Activated T-cell treated with anti-CD3 and anti-CD28 coated beads, Interleukin-2, amount 50 U/mL, for 72 hours (primary cell): ENCODE measurements at regions not wholly inside any gene's neighbourhood (a gene's known extent, or its start where the extent isn't known, plus 50 kb on each side); places are given as distances from the start of the nearest gene placed in this dataset.
A peak's percentile ranks its signal among the peaks of the same experiment; 100 is the strongest.

Experiments used
- ATAC-seq, 2 donors: fragments of 150-1000 bp; cut with Tn5 transposase; replicated peaks in 1 of 2; 2 replicates each; pipeline ENCODE4 v1.10.0; 2021; ENCODE audit warnings: moderate library complexity in 2 of 2, mild to moderate bottlenecking in 1 of 2
- DNase-seq, 2 donors: peaks; one replicate each; pipeline ENCODE4 v3.0.0; 2021 to 2022; ENCODE audit warnings: mixed read lengths in 1 of 2
- H3K27ac Mint-ChIP-seq: one replicate; pipeline ENCODE4 v1.8.0; 2022; ENCODE audit warnings: mild to moderate bottlenecking, moderate library complexity, mixed read lengths
- H3K27me3 Mint-ChIP-seq: one replicate; pipeline ENCODE4 v1.8.0; 2022; ENCODE audit warnings: low read depth, mixed read lengths
- H3K36me3 Mint-ChIP-seq, 2 donors: one replicate each; pipeline ENCODE4 v1.8.0; 2022; ENCODE audit warnings: mixed read lengths in 2 of 2, mild to moderate bottlenecking in 1 of 2; ENCODE audit not compliant: insufficient read depth in 2 of 2
- H3K4me1 Mint-ChIP-seq: one replicate; pipeline ENCODE4 v1.8.0; 2022; ENCODE audit warnings: low read depth, mixed read lengths
- H3K4me3 Mint-ChIP-seq, 2 donors: one replicate each; pipeline ENCODE4 v1.8.0; 2022; ENCODE audit warnings: mild to moderate bottlenecking in 2 of 2, mixed read lengths in 2 of 2, moderate library complexity in 2 of 2
- H3K9me3 Mint-ChIP-seq, 2 donors: one replicate each; pipeline ENCODE4 v1.8.0; 2022; ENCODE audit warnings: mixed read lengths in 2 of 2

DNA sequence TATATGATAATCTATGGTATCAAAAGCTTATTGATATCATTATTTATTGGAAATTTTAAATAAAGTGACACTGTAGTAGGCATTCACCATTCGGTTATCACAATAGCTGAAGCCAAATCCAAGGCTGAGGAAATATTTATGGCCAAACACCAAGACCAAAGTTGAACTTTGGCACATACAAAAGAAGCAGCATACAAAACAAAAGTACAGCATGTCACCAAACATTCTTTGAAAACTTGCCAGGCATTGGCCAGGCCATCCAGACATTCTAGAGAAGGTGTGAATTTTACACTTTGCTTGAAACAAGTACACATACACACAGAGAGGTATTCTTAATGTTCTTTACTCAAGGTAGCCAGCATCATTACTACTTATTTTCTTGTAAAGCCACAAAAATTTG lies 544.4 kb upstream of the CXADR start:
- Mint-ChIP-seq H3K4me1 (no peaks in the 10 kb centered on the region), H3K36me3 (peaks cover 0 to 3% of the 10 kb centered on the region in 2 donors), H3K4me3 (no peak overlapping the region), H3K9me3 (peaks cover 14 to 15% of the 10 kb centered on the region in 2 donors), H3K27ac (no peak overlapping the region), H3K27me3 (no peaks in the 10 kb centered on the region)
- ATAC-seq (no peak), DNase-seq (no peak)

DNA sequence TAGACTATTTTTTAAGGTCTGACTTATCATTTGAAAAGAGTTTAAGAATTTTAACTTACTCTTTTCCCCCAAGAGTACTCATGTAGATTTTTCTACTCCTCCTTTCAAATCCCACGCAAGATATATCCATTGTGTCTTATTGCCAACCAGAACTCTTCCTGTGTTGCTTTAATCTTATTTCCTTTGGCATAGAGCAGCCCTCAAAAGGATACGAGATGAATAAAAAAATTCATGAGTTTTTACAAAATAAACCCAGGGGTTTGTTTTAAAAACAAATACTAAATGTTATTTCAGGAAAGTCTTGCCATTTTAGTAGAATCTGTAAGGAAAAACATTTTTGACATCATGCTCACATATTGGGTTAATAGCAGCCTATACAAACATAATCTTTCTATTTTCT lies 543.2 kb upstream of the CXADR start:
- Mint-ChIP-seq H3K4me1 (no peaks in the 10 kb centered on the region), H3K27ac (no peak overlapping the region), H3K27me3 (no peaks in the 10 kb centered on the region), H3K9me3 (peaks cover 13% of the 10 kb centered on the region in 2 donors), H3K4me3 (no peak overlapping the region), H3K36me3 (peaks cover 0 to 3% of the 10 kb centered on the region in 2 donors)
- no peak for DNase-seq
- no peak for ATAC-seq

DNA sequence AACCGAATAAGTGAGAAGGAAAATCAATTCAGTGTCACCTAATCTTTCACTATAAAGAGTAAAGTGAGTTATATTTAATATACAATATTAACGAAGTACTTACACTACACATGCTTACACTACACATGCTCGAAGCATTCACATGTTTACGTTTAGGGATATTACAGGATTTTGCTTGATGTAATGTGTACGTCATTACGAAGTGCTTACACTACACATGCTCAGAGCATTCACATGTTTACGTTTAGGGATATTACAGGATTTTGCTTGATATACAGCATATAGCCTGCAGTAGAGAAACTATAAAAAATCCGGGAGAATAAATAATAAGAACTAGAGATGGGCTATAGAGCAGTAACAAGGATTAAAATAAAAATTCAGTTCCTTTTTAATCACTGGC lies 538.8 kb upstream of the CXADR start:
- Mint-ChIP-seq H3K27me3 (no peaks in the 10 kb centered on the region), H3K4me1 (no peaks in the 10 kb centered on the region), H3K9me3 (peaks cover 4 to 5% of the 10 kb centered on the region in 2 donors), H3K4me3 (no peak overlapping the region), H3K36me3 (no peaks in the 10 kb centered on the region), H3K27ac (no peak overlapping the region)
- DNase-seq, result no peak
- no peak for ATAC-seq

DNA sequence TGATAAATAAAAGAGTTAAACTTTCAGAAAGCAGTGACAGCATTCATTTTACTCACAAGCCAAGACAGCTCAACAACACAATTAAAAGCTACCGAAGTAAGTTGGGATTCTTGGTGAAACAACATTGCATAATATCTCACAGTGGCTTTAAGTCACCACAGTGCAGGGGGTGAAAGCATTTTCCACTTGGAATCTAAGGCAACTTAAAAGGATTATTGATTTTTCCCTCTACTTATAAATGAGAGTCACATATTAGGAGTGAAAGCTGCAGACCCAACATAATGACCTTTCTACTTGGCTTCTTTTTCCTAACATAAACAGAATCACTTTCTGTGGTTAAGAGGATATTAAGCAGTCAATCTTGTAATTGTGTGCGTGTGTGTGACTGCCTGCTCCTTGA lies 536.6 kb upstream of the CXADR start:
- no peaks in the 10 kb centered on the region for H3K27me3 Mint-ChIP-seq
- no peak for DNase-seq
- no peak overlapping the region for H3K27ac Mint-ChIP-seq
- H3K36me3 Mint-ChIP-seq, result no peaks in the 10 kb centered on the region
- H3K9me3 Mint-ChIP-seq, result peaks cover 2 to 8% of the 10 kb centered on the region in 2 donors
- no peak for ATAC-seq
- H3K4me3 Mint-ChIP-seq, result no peak overlapping the region
- H3K4me1 Mint-ChIP-seq, result no peaks in the 10 kb centered on the region

DNA sequence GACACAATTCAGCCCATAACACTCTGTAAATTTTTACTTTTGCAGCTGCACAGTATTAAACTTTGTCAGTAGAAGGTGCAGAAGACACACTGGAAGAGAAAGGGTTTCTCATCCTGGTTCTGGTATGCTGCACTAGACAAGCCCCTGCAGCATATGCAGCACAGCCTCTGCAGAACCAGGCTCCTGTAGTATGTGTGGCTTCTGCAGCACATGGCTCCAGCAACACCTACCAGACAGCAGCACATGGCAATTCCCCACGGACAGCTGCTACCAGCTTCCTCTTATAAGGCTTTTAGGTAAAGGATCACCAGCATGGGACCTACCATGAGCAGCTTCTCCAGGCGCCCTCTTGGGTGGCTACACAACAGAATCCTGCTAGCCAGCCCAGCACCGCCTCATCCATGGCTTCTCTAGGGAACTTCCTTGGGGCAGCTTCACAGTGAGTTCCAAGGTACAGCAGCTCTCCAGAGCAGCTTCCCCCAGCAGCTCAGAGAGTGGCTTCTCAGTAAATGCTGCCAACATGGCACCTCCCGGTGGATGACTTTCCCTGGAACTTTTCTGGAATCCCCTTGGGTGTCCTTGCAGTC lies 534.4 kb upstream of the CXADR start:
- Mint-ChIP-seq H3K4me1 (no peaks in the 10 kb centered on the region), H3K27me3 (no peaks in the 10 kb centered on the region), H3K36me3 (no peaks in the 10 kb centered on the region), H3K27ac (no peak overlapping the region), H3K9me3 (peaks cover 0 to 6% of the 10 kb centered on the region in 2 donors), H3K4me3 (no peak overlapping the region)
- DNase-seq, result no peak
- no peak for ATAC-seq

DNA sequence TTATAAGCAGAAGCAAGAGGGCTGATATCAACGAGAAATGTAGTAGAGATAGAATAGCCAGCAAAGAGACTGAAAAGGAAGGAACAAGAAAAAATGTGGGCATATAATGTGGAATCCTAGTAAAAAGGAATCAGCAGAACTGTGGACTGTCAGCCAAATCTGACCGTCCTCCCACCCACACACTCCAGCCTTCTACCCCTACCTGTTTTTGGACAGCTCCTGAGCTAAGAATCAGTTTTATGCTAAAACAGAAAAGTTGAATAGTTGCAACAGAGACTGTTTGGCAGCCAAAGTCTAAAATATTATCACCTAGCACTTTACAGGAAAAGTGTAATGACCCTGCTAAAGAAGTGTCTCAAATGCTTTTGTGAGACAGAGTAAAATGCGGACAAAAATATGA lies 533.3 kb upstream of the CXADR start:
- H3K27ac Mint-ChIP-seq, result no peak overlapping the region
- no peaks in the 10 kb centered on the region for H3K4me1 Mint-ChIP-seq
- no peaks in the 10 kb centered on the region for H3K36me3 Mint-ChIP-seq
- H3K9me3 Mint-ChIP-seq, result peaks cover 0 to 5% of the 10 kb centered on the region in 2 donors
- no peaks in the 10 kb centered on the region for H3K27me3 Mint-ChIP-seq
- no peak overlapping the region for H3K4me3 Mint-ChIP-seq
- DNase-seq (no peak), ATAC-seq (no peak)

DNA sequence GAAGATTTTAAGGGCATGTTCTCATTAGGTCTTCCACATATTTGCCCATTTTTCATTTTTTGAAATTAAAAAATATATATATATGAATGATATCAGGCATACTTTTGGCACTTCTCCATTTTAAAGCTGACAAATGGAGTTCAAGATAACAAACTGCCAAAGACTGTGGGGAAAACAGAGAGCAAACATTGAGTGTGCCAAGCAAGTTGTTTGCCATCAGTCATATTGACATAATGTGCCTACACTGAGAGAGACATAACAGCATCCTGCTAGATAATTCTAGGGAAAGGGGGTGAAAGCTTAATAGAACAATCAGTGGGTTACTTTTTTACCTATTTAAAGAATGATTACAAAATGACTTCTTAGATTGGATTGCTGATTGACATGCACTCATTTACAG lies 529.4 kb upstream of the CXADR start:
- Mint-ChIP-seq H3K36me3 (no peaks in the 10 kb centered on the region), H3K27ac (no peak overlapping the region), H3K9me3 (peaks cover 0 to 9% of the 10 kb centered on the region in 2 donors), H3K4me3 (no peak overlapping the region), H3K4me1 (no peaks in the 10 kb centered on the region), H3K27me3 (no peaks in the 10 kb centered on the region)
- ATAC-seq, result no peak
- no peak for DNase-seq

DNA sequence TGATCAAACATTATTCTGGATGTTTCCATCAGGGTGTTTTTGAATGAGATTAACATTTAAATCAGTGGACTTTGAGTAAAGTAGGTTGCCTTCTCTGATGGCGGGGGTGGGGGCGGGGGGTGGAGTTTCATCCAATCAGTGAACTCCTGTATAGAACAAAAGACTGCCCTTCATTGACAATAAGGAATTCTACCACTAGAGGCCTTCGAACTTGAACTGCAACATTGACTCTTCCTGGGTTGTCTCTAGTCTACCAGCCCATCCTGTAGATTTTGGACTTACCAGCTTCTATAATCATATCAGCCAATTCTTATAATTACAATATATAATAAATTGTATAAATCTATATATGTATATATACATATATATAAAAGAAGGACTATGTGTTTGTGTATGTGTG lies 520.4 kb upstream of the CXADR start:
- H3K27me3 Mint-ChIP-seq, result no peaks in the 10 kb centered on the region
- peaks cover 0 to 2% of the 10 kb centered on the region in 2 donors for H3K36me3 Mint-ChIP-seq
- peaks cover 8 to 12% of the 10 kb centered on the region in 2 donors for H3K9me3 Mint-ChIP-seq
- no peak overlapping the region for H3K4me3 Mint-ChIP-seq
- DNase-seq, result no peak
- H3K27ac Mint-ChIP-seq, result no peak overlapping the region
- ATAC-seq, result no peak
- no peaks in the 10 kb centered on the region for H3K4me1 Mint-ChIP-seq

DNA sequence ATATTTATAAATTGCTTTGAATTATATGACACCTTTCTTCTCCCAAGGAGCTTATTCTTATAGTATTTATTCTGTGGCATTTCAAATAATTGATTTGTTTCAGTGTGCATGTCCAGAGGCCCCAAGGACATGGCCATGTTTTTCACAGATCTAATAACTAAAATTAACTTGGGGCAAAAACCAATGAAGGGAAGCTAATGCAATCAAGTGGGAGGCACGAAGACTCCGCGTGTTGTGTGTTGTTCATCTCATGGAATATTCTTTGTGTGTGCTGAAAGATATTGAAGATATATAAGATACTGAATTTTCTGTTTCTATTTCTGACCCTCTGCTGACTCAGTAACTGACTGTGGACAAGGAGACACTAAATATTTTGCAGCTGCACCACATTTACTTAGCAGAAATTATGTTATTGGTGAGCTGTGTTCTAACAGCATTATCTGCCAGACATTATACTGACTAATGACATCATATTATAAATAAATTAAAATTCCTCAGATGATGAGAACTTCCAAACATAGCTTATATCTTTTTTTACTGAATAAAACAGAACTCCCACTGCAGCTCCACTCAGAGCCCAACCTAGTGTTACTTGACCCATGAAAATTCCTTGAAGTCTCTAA lies 519.3 kb upstream of the CXADR start:
- Mint-ChIP-seq H3K4me1 (no peaks in the 10 kb centered on the region), H3K4me3 (no peak overlapping the region), H3K36me3 (peaks cover 0 to 2% of the 10 kb centered on the region in 2 donors), H3K9me3 (peaks cover 3 to 12% of the 10 kb centered on the region in 2 donors), H3K27ac (no peak overlapping the region), H3K27me3 (no peaks in the 10 kb centered on the region)
- DNase-seq (no peak), ATAC-seq (no peak)

DNA sequence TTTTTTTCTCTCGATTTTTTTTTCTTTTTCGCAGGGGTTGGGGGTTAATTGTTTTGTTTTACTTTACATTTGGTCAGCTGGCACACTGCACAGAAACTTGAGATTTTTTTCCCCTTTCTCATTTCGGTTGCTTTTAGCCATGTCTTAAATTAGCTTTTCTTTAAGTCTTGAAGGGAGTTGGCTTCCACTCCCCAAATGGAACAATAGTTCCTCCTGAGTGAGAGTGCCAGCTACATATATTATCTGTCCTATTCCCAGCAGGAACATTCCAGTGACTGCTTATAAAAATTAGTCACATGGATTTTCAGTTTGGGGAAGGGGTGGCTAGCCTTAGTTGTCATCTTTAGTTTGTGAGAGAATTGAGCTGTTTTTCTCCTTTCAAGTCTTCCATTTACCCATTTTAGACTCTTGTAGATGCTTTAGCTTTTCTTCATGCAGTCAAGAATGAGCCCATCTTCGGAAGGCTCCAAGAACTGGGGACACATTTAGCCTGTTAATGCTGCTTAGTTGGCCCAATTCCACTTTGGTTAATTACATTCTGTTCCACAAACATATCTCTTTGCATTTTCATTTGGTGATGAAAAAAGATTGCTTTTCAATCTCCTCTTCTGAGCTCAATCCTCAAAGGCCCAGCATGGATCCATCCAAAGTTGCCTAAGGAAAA lies 510.1 kb upstream of the CXADR start:
- H3K27ac Mint-ChIP-seq, result no peak overlapping the region
- no peak overlapping the region for H3K4me3 Mint-ChIP-seq
- H3K27me3 Mint-ChIP-seq, result no peaks in the 10 kb centered on the region
- peaks cover 13% of the 10 kb centered on the region for H3K4me1 Mint-ChIP-seq
- peaks cover 0 to 5% of the 10 kb centered on the region in 2 donors for H3K9me3 Mint-ChIP-seq
- no peak for DNase-seq
- ATAC-seq, result no peak
- no peaks in the 10 kb centered on the region for H3K36me3 Mint-ChIP-seq

DNA sequence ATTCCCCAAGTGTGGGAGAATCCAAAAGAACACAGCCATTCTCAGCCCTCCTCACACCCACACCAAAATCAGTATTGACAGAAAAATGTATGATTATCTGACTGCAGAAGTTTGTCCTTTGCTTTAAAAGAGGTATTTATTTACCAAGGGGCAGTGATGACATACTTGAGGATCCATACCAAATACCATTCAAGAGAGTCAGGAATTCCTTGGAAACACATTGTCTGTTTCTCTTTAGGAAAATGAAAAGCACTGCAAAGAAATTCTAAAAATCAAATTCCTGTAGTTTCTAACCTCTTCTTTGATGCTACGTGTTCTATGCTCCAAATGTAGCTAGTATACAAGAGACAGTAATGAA lies 509.6 kb upstream of the CXADR start:
- Mint-ChIP-seq H3K36me3 (no peaks in the 10 kb centered on the region), H3K4me3 (no peak overlapping the region), H3K27me3 (no peaks in the 10 kb centered on the region), H3K4me1 (peaks cover 13% of the 10 kb centered on the region), H3K27ac (no peak overlapping the region), H3K9me3 (peaks cover 0 to 5% of the 10 kb centered on the region in 2 donors)
- ATAC-seq (no peak), DNase-seq (no peak)

DNA sequence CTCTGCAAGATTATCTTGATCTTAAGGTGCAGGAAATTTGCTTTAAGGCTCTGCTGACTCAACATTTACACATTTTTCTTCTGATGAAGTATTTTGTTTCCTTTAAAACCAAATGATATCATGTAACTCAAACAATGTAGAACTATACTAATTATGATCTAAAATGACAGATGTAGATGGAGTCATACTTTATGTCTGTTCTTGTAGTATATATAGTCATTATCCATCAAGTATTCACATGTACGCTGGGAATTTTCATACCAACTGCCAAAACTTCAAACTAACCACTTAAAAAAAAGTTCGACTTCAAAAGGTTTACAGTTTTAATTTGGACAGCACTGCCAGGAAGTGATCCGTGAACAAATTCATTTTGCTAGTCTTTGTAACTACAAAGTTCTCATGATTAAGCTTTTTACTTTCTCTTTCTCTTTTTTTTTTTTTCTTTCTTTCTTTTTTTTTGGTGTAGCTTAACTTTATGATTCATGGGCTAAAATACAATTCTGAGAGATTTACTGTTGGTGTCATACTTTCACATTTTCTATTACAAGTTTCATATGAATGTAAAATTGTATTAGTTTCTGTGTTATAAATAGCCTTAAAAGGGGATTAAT lies 509.0 kb upstream of the CXADR start:
- Mint-ChIP-seq H3K27ac (no peak overlapping the region), H3K4me3 (peak overlapping the region; percentile 12 to 14), H3K9me3 (peaks cover 0 to 5% of the 10 kb centered on the region in 2 donors), H3K27me3 (no peaks in the 10 kb centered on the region), H3K36me3 (no peaks in the 10 kb centered on the region), H3K4me1 (peaks cover 13% of the 10 kb centered on the region)
- ATAC-seq (peak; percentile 19 to 24), DNase-seq (no peak)

DNA sequence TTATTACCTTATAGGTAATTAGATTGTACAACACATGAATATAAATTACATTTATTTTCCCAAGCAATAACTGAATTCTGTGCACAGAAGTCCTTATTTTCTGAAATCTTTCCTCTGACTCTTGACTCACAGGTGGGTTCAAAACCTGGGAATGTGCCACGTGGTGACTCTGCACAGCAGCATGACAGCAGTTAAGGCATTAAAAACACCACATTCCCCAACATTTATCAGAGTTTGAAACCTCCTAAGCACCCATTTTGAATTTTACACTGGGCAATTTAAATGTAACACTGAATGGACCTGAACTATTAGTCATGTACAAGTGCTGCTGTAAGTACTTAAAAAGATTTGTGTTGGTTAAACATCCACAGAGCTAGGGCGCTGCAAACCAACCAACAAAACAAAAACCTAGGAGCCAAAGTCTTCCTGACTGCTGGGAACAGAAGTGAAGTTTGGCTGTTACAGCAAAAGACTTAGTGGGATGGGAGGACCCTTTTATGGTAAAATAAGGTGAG lies 480.6 kb upstream of the CXADR start:
- Mint-ChIP-seq H3K4me1 (no peaks in the 10 kb centered on the region), H3K4me3 (no peak overlapping the region), H3K27ac (no peak overlapping the region), H3K36me3 (peaks cover 1 to 5% of the 10 kb centered on the region in 2 donors), H3K9me3 (peaks cover 6 to 10% of the 10 kb centered on the region in 2 donors), H3K27me3 (no peaks in the 10 kb centered on the region)
- no peak for ATAC-seq
- no peak for DNase-seq
